ENCODE measurements at regions not wholly inside any gene's neighbourhood (a gene's known extent, or its start where the extent isn't known, plus 50 kb on each side); places are given as distances from the start of the nearest gene placed in this dataset.
"Not testable (repeated sequence)": the region's sequence is repeated elsewhere in the genome, so short reads cannot be mapped to it uniquely, and the experiment has no call there.

DNA sequence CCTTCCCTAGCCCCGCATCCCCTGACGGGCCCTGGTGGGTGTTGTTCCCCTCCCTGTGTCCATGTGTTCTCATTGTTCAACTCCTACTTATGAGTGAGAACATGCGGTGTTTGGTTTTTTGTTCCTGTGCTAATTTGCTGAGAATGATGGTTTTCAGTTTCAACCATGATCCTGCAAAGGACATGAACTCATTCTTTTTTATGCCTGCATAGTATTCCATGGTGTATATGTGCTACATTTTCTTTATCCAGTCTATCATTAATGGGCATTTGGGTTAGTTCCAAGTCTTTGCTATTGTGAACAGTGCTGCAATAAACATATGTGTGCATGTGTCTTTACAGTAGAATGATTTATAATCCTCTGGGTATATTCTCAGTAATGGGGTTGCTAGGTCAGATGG is 65.7 kb upstream of the DCD start:
- TF ChIP-seq, protein P1, sequence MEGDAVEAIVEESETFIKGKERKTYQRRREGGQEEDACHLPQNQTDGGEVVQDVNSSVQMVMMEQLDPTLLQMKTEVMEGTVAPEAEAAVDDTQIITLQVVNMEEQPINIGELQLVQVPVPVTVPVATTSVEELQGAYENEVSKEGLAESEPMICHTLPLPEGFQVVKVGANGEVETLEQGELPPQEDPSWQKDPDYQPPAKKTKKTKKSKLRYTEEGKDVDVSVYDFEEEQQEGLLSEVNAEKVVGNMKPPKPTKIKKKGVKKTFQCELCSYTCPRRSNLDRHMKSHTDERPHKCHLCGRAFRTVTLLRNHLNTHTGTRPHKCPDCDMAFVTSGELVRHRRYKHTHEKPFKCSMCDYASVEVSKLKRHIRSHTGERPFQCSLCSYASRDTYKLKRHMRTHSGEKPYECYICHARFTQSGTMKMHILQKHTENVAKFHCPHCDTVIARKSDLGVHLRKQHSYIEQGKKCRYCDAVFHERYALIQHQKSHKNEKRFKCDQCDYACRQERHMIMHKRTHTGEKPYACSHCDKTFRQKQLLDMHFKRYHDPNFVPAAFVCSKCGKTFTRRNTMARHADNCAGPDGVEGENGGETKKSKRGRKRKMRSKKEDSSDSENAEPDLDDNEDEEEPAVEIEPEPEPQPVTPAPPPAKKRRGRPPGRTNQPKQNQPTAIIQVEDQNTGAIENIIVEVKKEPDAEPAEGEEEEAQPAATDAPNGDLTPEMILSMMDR (IDR thresholded peaks at IDR 0.05) = not testable (repeated sequence)
- not testable (repeated sequence) for TF ChIP-seq POLR2A (IDR thresholded peaks at IDR 0.05)
